Ishikawa (cell line): ENCODE measurements at regions not wholly inside any gene's neighbourhood (a gene's known extent, or its start where the extent isn't known, plus 50 kb on each side); places are given as distances from the start of the nearest gene placed in this dataset.

Experiments
- CEBPB ChIP-seq: IDR thresholded peaks from 2 replicates; pipeline ENCODE4 v1.6.1; 2012
- CREB1 ChIP-seq: IDR thresholded peaks from 2 replicates; pipeline ENCODE4 v1.6.1; 2012; ENCODE audit warnings: low read depth
- EGR1 ChIP-seq: IDR thresholded peaks from 2 replicates; pipeline ENCODE4 v1.6.1; 2012
- EP300 ChIP-seq: IDR thresholded peaks from 2 replicates; pipeline ENCODE4 v1.6.1; 2012; ENCODE audit warnings: borderline replicate concordance
- FOXM1 ChIP-seq: IDR thresholded peaks from 2 replicates; pipeline ENCODE4 v1.6.1; 2012; ENCODE audit warnings: low read depth, borderline replicate concordance
- NFIC ChIP-seq: IDR thresholded peaks from 2 replicates; pipeline ENCODE4 v1.6.1; 2012
- RAD21 ChIP-seq: IDR thresholded peaks from 2 replicates; pipeline ENCODE4 v1.6.1; 2012; ENCODE audit warnings: low read depth
- TAF1 ChIP-seq: IDR thresholded peaks from 2 replicates; pipeline ENCODE4 v1.6.1; 2012; ENCODE audit warnings: low read depth, mild to moderate bottlenecking
- TCF12 ChIP-seq: IDR thresholded peaks from 2 replicates; pipeline ENCODE4 v1.6.1; 2012; ENCODE audit warnings: low read depth
- TEAD4 ChIP-seq: IDR thresholded peaks from 2 replicates; pipeline ENCODE4 v1.6.1; 2012
- YY1 ChIP-seq: IDR thresholded peaks from 2 replicates; pipeline ENCODE4 v1.6.1; 2012; ENCODE audit warnings: low read depth
- ZBTB7A ChIP-seq: IDR thresholded peaks from 2 replicates; pipeline ENCODE4 v1.6.1; 2012; ENCODE audit warnings: low read depth
- TF ChIP-seq, protein P1 (sequence below): IDR thresholded peaks from 2 replicates; pipeline ENCODE4 v1.6.1; 2012; ENCODE audit warnings: low read depth, mild to moderate bottlenecking
- TF ChIP-seq, protein P2 (sequence below): IDR thresholded peaks from 2 replicates; pipeline ENCODE4 v1.6.1; 2012

DNA sequence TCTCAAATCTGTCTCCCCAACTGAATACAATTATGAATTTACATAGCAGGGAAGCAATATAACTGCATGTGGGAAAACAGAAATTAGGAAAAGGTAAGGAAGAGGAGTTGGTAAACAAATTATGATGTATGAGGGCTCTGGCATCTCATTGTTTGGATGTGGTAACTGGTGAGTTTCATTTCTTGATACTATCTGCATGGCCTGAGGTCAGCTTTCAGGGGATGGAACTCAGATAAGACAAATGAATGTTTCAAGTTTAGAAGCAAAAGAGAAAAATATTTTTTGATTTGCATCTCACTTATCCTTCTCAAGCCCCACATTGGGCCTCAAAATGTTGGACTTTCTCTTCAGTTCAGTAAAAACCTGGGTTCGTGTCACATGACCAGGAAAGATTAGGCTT is 302.2 kb upstream of the GJE1 start:
- TF ChIP-seq TCF12: no peak
- TF ChIP-seq, protein P1, sequence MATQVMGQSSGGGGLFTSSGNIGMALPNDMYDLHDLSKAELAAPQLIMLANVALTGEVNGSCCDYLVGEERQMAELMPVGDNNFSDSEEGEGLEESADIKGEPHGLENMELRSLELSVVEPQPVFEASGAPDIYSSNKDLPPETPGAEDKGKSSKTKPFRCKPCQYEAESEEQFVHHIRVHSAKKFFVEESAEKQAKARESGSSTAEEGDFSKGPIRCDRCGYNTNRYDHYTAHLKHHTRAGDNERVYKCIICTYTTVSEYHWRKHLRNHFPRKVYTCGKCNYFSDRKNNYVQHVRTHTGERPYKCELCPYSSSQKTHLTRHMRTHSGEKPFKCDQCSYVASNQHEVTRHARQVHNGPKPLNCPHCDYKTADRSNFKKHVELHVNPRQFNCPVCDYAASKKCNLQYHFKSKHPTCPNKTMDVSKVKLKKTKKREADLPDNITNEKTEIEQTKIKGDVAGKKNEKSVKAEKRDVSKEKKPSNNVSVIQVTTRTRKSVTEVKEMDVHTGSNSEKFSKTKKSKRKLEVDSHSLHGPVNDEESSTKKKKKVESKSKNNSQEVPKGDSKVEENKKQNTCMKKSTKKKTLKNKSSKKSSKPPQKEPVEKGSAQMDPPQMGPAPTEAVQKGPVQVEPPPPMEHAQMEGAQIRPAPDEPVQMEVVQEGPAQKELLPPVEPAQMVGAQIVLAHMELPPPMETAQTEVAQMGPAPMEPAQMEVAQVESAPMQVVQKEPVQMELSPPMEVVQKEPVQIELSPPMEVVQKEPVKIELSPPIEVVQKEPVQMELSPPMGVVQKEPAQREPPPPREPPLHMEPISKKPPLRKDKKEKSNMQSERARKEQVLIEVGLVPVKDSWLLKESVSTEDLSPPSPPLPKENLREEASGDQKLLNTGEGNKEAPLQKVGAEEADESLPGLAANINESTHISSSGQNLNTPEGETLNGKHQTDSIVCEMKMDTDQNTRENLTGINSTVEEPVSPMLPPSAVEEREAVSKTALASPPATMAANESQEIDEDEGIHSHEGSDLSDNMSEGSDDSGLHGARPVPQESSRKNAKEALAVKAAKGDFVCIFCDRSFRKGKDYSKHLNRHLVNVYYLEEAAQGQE: no peak
- no peak for TF ChIP-seq CEBPB
- no peak for TF ChIP-seq TAF1
- no peak for TF ChIP-seq CREB1
- no peak for TF ChIP-seq EP300
- TF ChIP-seq EGR1: no peak
- TF ChIP-seq FOXM1: no peak
- TF ChIP-seq YY1: no peak
- no peak for TF ChIP-seq RAD21
- TF ChIP-seq, protein P2, sequence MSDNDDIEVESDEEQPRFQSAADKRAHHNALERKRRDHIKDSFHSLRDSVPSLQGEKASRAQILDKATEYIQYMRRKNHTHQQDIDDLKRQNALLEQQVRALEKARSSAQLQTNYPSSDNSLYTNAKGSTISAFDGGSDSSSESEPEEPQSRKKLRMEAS: no peak
- no peak for TF ChIP-seq TEAD4
- TF ChIP-seq ZBTB7A: no peak
- no peak for TF ChIP-seq NFIC
